Pancreas (tissue), 10 donors: ENCODE measurements at regions not wholly inside any gene's neighbourhood (a gene's known extent, or its start where the extent isn't known, plus 50 kb on each side); places are given as distances from the start of the nearest gene placed in this dataset.

Experiments used
- ATAC-seq, 4 donors: fragments of 200-7000 bp; cut with Tn5 transposase; one replicate each; pipeline versions ENCODE4 v1.8.0 to v1.9.1; 2020; ENCODE audit warnings: mild to moderate bottlenecking in 4 of 4, moderate library complexity in 4 of 4
- DNase-seq, 6 donors: peaks; one replicate each; pipeline ENCODE4 v3.0.0-alpha.2; 2020
- FAIRE-seq: peaks from 2 replicates; lab custom pipeline; 2012; peaks lifted over from hg19 to GRCh38; lab: Jason Lieb, UNC
- H3K27ac ChIP-seq, 4 donors: fragments of 200-600 bp; sonication (generic); 1 replicate in 3 of 4; 2 replicates in 1 of 4; pipeline versions ENCODE4 v1.5.0 to v1.8.0; 2020
- H3K27me3 ChIP-seq, 4 donors: fragments of 200-600 bp; one replicate each; pipeline ENCODE4 v1.8.0; 2021
- H3K36me3 ChIP-seq, 3 donors: fragments of 200-600 bp; sonication (generic) in 1 of 3; one replicate each; pipeline versions ENCODE4 v1.5.0 to v1.8.0; 2020 to 2021
- H3K4me1 ChIP-seq, 3 donors: fragments of 200-600 bp; one replicate each; pipeline ENCODE4 v1.8.0; 2021
- H3K4me3 ChIP-seq, 4 donors: fragments of 200-600 bp; sonication (generic) in 2 of 4; one replicate each; pipeline versions ENCODE4 v1.5.0 to v1.8.0; 2020 to 2021
- H3K9me3 ChIP-seq, 4 donors: fragments of 200-600 bp; one replicate each; pipeline ENCODE4 v1.8.0; 2021
- CTCF ChIP-seq, 4 donors: fragments of 200-600 bp; sonication (generic) in 3 of 4; IDR thresholded peaks; one replicate each; pipeline versions ENCODE4 v1.5.0 to v1.8.0; 2021; ENCODE audit warnings: antibody characterized with exemption in 4 of 4
- WGBS, 2 donors: extraction: QIAGEN DNeasy Blood & Tissue Kit; methylation state at CpG; one replicate each; pipeline ENCODE4 v1.1.7; 2013; 5-methylcytosine and 5-hydroxymethylcytosine counted together
- intact Hi-C, 3 donors: fragments of 100-400 bp; cut with DNase I; formaldehyde crosslinking; loops; one replicate each; pipeline versions ENCODE4 v1.11.1 to v1.14.2; 2022
- donor health status: healthy with polysubstance abuse.
- donor health status: DM: no; HTN: no; CAD: no; lungs with moderate emphysema.
- donor health status: DM: no; HTN: no; CAD: no.
- donor health status: control.
- donor health status: control.
- donor health status: Bipolar disorder and iron deficiency.
- donor health status: DM: yes; HTN: yes; CAD: no.
- donor health status: DM: no; HTN: no; CAD: no.
- donor health status: DM: no; HTN: no; CAD: no.
- donor health status: DM: yes; HTN: yes; CAD: no.

- Histone ChIP-seq H3K36me3 (no peaks in the 10 kb centered on the region), H3K27me3 (no peaks in the 10 kb centered on the region), H3K4me3 (no peak overlapping the region), H3K4me1 (no peaks in the 10 kb centered on the region), H3K9me3 (no peaks in the 10 kb centered on the region), H3K27ac (no peak overlapping the region)
- DNase-seq (peak in 1 of 6 donors; percentile 35), FAIRE-seq (no peak), ATAC-seq (no peak)
- TF ChIP-seq CTCF (IDR thresholded peaks at IDR 0.05), result no peak
- intact Hi-C loops, result no loop called here
- WGBS, 2 donors, result 83 to 86% methylated on average over 25 of the region's 25 CpGs
These were observed 271.7 kb downstream of the CTTN start for GRCh38 chr11:70669871-70670675.

DNA sequence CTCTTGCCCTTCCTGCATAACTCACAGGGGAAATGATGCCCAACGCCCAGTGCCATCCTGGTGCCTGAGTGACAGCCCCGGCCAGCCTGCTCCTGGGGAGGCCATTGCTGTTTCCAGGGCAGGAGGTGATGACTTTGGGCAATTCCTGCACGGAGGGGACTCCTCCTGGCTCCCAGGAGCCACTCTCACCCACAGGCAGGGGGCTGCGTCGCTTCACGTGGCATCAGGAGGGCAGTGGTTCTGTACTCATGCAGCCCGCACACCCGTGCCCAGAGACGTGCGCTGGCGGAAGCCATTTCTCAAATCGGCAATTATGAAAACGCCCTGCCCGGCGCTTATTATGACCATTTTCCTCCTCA, 272.3 kb downstream of the CTTN start:
- ATAC-seq (no peak), FAIRE-seq (no peak), DNase-seq (peak in 1 of 6 donors; percentile 33)
- intact Hi-C loops, result no loop called here
- no peak for TF ChIP-seq CTCF (IDR thresholded peaks at IDR 0.05)
- Histone ChIP-seq H3K9me3 (no peaks in the 10 kb centered on the region), H3K4me3 (no peak overlapping the region), H3K4me1 (no peaks in the 10 kb centered on the region), H3K27me3 (no peaks in the 10 kb centered on the region), H3K27ac (no peak overlapping the region), H3K36me3 (no peaks in the 10 kb centered on the region)
- 88 to 91% methylated on average over 15 of the region's 15 CpGs for WGBS, 2 donors

DNA sequence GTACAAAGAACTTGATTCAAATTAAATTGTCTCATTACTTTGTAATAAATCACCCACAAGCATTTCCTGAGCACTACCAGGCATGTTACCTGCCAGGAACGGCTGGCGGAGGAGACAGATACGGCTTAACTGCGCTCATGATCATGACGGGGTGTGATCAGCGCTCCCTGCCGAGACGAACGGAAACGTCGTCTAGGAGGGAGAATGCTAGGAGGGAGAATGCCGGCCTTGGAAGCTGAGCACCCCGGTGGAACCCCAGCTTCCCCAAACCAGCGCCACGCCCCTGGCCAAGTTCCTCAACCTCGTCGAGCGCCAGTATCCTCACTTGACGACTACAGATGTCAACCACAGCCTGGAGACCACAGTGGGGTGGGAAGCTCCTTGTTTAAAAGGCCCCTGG, 272.8 kb downstream of the CTTN start:
- Histone ChIP-seq H3K36me3 (no peaks in the 10 kb centered on the region), H3K27ac (no peak overlapping the region), H3K9me3 (no peaks in the 10 kb centered on the region), H3K4me3 (no peak overlapping the region), H3K27me3 (no peaks in the 10 kb centered on the region), H3K4me1 (no peaks in the 10 kb centered on the region)
- WGBS, 2 donors, result 73 to 74% methylated on average over 19 of the region's 19 CpGs
- FAIRE-seq (no peak), ATAC-seq (no peak), DNase-seq (peak in 1 of 6 donors; percentile 42)
- intact Hi-C loops, result no loop called here
- TF ChIP-seq CTCF (IDR thresholded peaks at IDR 0.05), result no peak

GRCh38 chr11:70671611-70672010, 273.3 kb downstream of the CTTN start:
- DNase-seq (peak in 1 of 6 donors; percentile 31), FAIRE-seq (no peak), ATAC-seq (no peak)
- 72 to 84% methylated on average over 5 of the region's 5 CpGs for WGBS, 2 donors
- intact Hi-C loops, result no loop called here
- Histone ChIP-seq H3K9me3 (no peaks in the 10 kb centered on the region), H3K36me3 (no peaks in the 10 kb centered on the region), H3K4me1 (no peaks in the 10 kb centered on the region), H3K27me3 (no peaks in the 10 kb centered on the region), H3K4me3 (no peak overlapping the region), H3K27ac (no peak overlapping the region)
- TF ChIP-seq CTCF (IDR thresholded peaks at IDR 0.05), result no peak

DNA sequence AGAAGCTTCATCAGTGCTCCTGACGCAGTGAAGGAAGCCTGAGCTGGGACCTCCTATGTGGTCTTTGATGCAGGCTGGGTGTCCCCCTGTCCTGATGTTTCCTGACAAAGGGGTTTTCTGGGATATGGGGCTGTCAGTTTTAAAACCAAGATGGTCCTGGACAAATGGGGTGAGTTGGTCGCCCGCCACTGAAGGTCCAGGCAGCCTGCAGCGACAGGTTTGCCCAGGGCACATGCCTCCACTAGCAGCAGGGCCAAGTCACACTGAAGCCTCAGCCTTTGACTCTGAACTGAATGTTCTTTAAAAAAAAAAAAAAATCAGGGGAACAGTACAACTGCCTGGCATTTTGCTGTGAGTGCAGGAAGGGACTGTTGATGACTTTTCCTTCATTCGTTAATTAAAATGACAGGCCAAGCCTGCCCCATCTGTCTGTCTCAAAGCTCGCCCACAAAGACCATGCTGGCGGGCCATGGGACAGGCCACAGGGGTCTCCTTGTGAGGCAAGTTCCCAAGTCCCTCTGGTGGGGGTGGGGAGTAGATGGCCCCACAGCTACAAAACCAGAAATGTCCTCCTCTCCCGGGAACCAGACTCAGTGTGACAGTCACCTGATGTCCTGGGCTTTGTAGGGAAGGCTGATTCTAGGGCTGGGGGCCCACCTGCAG, 274.8 kb downstream of the CTTN start:
- ATAC-seq (no peak), FAIRE-seq (no peak), DNase-seq (no peak)
- Histone ChIP-seq H3K36me3 (no peaks in the 10 kb centered on the region), H3K4me1 (no peaks in the 10 kb centered on the region), H3K27ac (no peak overlapping the region), H3K9me3 (no peaks in the 10 kb centered on the region), H3K27me3 (no peaks in the 10 kb centered on the region), H3K4me3 (no peak overlapping the region)
- WGBS, 2 donors, result 94 to 97% methylated on average over 8 of the region's 8 CpGs
- TF ChIP-seq CTCF (IDR thresholded peaks at IDR 0.05), result no peak
- intact Hi-C loops, result no loop called here
